ENCODE measurements at regions not wholly inside any gene's neighbourhood (a gene's known extent, or its start where the extent isn't known, plus 50 kb on each side); places are given as distances from the start of the nearest gene placed in this dataset.
A peak's percentile ranks its signal among the peaks of the same experiment; 100 is the strongest.
"Not testable (repeated sequence)": the region's sequence is repeated elsewhere in the genome, so short reads cannot be mapped to it uniquely, and the experiment has no call there.

- ATAC-seq (no peak), FAIRE-seq (no peak), DNase-seq (ENCODE audit: low read depth in 1 of 2, low spot score in 1 of 2) (peak in 1 of 2 experiments; percentile 40)
- CTCF ChIA-PET: interaction anchor here (1.1 kb wide), 1 partner anchor 148 kb away, joined by 3 read pairs; no protein-coding TSS in a partner anchor
- no peaks in the 10 kb centered on the region for H3K4me1 ChIP-seq
- WGBS (ENCODE audit: missing lambda C conversion rate): 12% methylated on average over 10 of the region's 10 CpGs
- TF ChIP-seq REST (IDR thresholded peaks at IDR 0.05): no peak
- TF ChIP-seq ESRRA (IDR thresholded peaks at IDR 0.05; ENCODE audit: borderline replicate concordance, low read length): peak; percentile 92
- TF ChIP-seq PBX3 (IDR thresholded peaks at IDR 0.05): no peak
- TF ChIP-seq CTCF (IDR thresholded peaks at IDR 0.05): 0 out of 3 replicates have a peak, but pooled peaks have one; percentile 10
- peak; percentile 31 to 57; a peak in 3 of 5 replicates for TF ChIP-seq RAD21 (conservative IDR thresholded peaks at IDR 0.05 in 1 of 2, IDR thresholded peaks at IDR 0.05 in 1 of 2)
- no peak for TF ChIP-seq FOSB (CRISPR knock-in tag; IDR thresholded peaks at IDR 0.05)
- H3K4me3 ChIP-seq: no peak overlapping the region
- no peak overlapping the region for H3K27ac ChIP-seq
- POLR2A ChIA-PET: no interaction called here
- no peaks in the 10 kb centered on the region for H3K9me3 ChIP-seq
- H3K4me2 ChIP-seq: no peak overlapping the region
Observed at GRCh38 chrX:26783512-26784225, 567.7 kb downstream of the MAGEB5 start.

- no peak for FAIRE-seq
- POLR2A ChIA-PET: no interaction called here
Observed at GRCh38 chrX:26778320-26778888, 562.4 kb downstream of the MAGEB5 start.

GRCh38 chrX:26762253-26762652 lies 546.3 kb downstream of the MAGEB5 start:
- no peak for DNase-seq (ENCODE audit: low read depth in 1 of 2, low spot score in 1 of 2)
- ChIA-PET POLR2A (no interaction called here), CTCF (no interaction called here)
- 0% methylated on average over 2 of the region's 2 CpGs for WGBS (ENCODE audit: missing lambda C conversion rate)
- Histone ChIP-seq H3K9me3 (no peaks in the 10 kb centered on the region), H3K27ac (no peak overlapping the region), H3K4me3 (no peak overlapping the region), H3K4me1 (no peaks in the 10 kb centered on the region), H3K4me2 (no peak overlapping the region)
- FAIRE-seq: no peak
- TF ChIP-seq KDM5A (IDR thresholded peaks at IDR 0.05): no peak
- peak; percentile 48 for TF ChIP-seq MAFK (IDR thresholded peaks at IDR 0.05; ENCODE audit: partially characterized antibody)
- ATAC-seq: no peak

More at GRCh38 chrX:26778320-26778888, 562.4 kb downstream of the MAGEB5 start:
- H3K4me3 ChIP-seq: no peak overlapping the region
- CTCF ChIA-PET: no interaction called here
- 10% methylated on average over 3 of the region's 3 CpGs for WGBS (ENCODE audit: missing lambda C conversion rate)
- DNase-seq (ENCODE audit: low read depth in 1 of 2, low spot score in 1 of 2) (peak in 1 of 2 experiments; percentile 1), ATAC-seq (no peak)
- H3K4me1 ChIP-seq: no peaks in the 10 kb centered on the region
- no peak overlapping the region for H3K4me2 ChIP-seq
- TF ChIP-seq E2F6 (IDR thresholded peaks at IDR 0.05; ENCODE audit: borderline replicate concordance, low read depth): no peak
- no peak for TF ChIP-seq MAZ (IDR thresholded peaks at IDR 0.05; ENCODE audit: borderline replicate concordance, low read depth, low read length)
- TF ChIP-seq ZFP36 (IDR thresholded peaks at IDR 0.05; ENCODE audit: borderline replicate concordance, partially characterized antibody): peak; percentile 64
- no peak for TF ChIP-seq MYC (IDR thresholded peaks at IDR 0.05; ENCODE audit: borderline replicate concordance, low read length)
- TF ChIP-seq RAD21 (conservative IDR thresholded peaks at IDR 0.05 in 1 of 2, IDR thresholded peaks at IDR 0.05 in 1 of 2): no peak
- no peaks in the 10 kb centered on the region for H3K9me3 ChIP-seq
- H3K27ac ChIP-seq: no peak overlapping the region

- DNase-seq (ENCODE audit: low read depth in 1 of 2, low spot score in 1 of 2); H3K27ac ChIP-seq; H3K9me3 ChIP-seq; H3K4me3 ChIP-seq; CTCF ChIA-PET; H3K4me2 ChIP-seq; H3K4me1 ChIP-seq; POLR2A ChIA-PET; ATAC-seq; FAIRE-seq: not testable (repeated sequence)
- 17% methylated on average over 10 of the region's 13 CpGs for WGBS (ENCODE audit: missing lambda C conversion rate)
Observed at GRCh38 chrX:26755760-26756159, 539.8 kb downstream of the MAGEB5 start.

Measured in A549 (cell line).